ENCODE measurements at regions not wholly inside any gene's neighbourhood (a gene's known extent, or its start where the extent isn't known, plus 50 kb on each side); places are given as distances from the start of the nearest gene placed in this dataset.
"Not testable (repeated sequence)": the region's sequence is repeated elsewhere in the genome, so short reads cannot be mapped to it uniquely, and the experiment has no call there.

DNA sequence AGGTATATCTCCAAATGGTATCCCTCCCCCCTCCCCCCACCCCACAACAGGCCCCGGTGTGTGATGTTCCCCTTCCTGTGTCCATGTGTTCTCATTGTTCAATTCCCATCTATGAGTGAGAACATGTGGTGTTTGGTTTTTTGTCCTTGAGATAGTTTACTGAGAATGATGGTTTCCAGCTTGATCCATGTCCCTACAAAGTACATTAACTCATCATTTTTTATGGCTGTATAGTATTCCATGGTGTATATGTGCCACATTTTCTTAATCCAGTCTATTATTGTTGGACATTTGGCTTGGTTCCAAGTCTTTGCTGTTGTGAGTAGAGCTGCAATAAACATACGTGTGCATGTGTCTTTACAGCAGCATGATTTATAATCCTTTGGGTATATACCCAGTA is 135.8 kb upstream of the DST start:
- TF ChIP-seq EP300, POLR2A, POLR2AphosphoS5 (IDR thresholded peaks at IDR 0.05): not testable (repeated sequence)
- TF ChIP-seq, protein P1, sequence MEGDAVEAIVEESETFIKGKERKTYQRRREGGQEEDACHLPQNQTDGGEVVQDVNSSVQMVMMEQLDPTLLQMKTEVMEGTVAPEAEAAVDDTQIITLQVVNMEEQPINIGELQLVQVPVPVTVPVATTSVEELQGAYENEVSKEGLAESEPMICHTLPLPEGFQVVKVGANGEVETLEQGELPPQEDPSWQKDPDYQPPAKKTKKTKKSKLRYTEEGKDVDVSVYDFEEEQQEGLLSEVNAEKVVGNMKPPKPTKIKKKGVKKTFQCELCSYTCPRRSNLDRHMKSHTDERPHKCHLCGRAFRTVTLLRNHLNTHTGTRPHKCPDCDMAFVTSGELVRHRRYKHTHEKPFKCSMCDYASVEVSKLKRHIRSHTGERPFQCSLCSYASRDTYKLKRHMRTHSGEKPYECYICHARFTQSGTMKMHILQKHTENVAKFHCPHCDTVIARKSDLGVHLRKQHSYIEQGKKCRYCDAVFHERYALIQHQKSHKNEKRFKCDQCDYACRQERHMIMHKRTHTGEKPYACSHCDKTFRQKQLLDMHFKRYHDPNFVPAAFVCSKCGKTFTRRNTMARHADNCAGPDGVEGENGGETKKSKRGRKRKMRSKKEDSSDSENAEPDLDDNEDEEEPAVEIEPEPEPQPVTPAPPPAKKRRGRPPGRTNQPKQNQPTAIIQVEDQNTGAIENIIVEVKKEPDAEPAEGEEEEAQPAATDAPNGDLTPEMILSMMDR (IDR thresholded peaks at IDR 0.05), result not testable (repeated sequence)

Measured in upper lobe of left lung (tissue), 4 donors.